DND-41 (cell line): ENCODE measurements at regions not wholly inside any gene's neighbourhood (a gene's known extent, or its start where the extent isn't known, plus 50 kb on each side); places are given as distances from the start of the nearest gene placed in this dataset.

Experiments used
- EZH2 ChIP-seq: IDR thresholded peaks from 3 replicates; pipeline ENCODE4 v1.6.1; 2012; ENCODE audit warnings: borderline replicate concordance, low read depth, mild to moderate bottlenecking, moderate library complexity, low read length, inconsistent platforms; ENCODE audit not compliant: severe bottlenecking
- TF ChIP-seq, protein P1 (sequence below): IDR thresholded peaks from 2 replicates; pipeline ENCODE4 v1.5.1; 2012; ENCODE audit warnings: borderline replicate concordance, low read length, moderate library complexity, mild to moderate bottlenecking; ENCODE audit not compliant: poor library complexity, severe bottlenecking; ENCODE audit errors: extremely low read depth

DNA sequence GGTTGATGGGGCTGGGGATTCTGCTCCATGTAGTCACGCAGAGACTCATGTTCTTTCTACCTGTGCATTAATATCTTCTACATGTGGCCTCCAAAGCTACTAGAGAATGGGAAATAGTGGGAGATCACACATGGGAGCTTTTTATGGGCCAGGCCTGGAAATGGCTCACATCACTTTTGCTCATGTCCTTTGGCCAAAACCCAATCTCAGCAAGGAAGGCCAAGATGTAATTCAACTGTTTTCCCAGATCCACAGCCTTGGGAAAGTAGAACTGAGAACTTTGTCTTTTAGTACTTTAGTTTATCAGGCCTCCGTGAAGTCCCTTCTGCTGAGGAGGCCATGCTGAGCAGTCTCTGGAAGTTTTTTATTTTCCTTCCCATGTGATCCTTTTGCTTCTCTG, 73.2 kb upstream of the SLC4A7 start:
- TF ChIP-seq, protein P1, sequence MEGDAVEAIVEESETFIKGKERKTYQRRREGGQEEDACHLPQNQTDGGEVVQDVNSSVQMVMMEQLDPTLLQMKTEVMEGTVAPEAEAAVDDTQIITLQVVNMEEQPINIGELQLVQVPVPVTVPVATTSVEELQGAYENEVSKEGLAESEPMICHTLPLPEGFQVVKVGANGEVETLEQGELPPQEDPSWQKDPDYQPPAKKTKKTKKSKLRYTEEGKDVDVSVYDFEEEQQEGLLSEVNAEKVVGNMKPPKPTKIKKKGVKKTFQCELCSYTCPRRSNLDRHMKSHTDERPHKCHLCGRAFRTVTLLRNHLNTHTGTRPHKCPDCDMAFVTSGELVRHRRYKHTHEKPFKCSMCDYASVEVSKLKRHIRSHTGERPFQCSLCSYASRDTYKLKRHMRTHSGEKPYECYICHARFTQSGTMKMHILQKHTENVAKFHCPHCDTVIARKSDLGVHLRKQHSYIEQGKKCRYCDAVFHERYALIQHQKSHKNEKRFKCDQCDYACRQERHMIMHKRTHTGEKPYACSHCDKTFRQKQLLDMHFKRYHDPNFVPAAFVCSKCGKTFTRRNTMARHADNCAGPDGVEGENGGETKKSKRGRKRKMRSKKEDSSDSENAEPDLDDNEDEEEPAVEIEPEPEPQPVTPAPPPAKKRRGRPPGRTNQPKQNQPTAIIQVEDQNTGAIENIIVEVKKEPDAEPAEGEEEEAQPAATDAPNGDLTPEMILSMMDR, result no peak
- TF ChIP-seq EZH2, result no peak
